GM12878 (cell line): ENCODE measurements at regions not wholly inside any gene's neighbourhood (a gene's known extent, or its start where the extent isn't known, plus 50 kb on each side); places are given as distances from the start of the nearest gene placed in this dataset.

ENCODE experiments used
- ATAC-seq: fragments of 200-7000 bp; cut with Tn5 transposase; 3 replicates; pipeline ENCODE4 v1.9.1; 2020; ENCODE audit warnings: mild to moderate bottlenecking, moderate library complexity
- BruUV-seq: library from RNA; stranded (reverse); fragments of 400-500 nt; replicated peaks from 2 replicates; lab custom pipeline; 2021; lab: Mats Ljungman, UMichigan
- CTCF ChIA-PET: fragments of 300-600 bp; sonication (Branson Sonifier 250); formaldehyde crosslinking; extraction: SDS; loops from one replicate; lab custom pipeline; 2021; ENCODE audit warnings: inconsistent platforms; lab: Yijun Ruan, JAX
- POLR2A ChIA-PET: fragments of 350-600 bp; formaldehyde crosslinking; extraction: SDS; loops from one replicate; lab custom pipeline; 2021; ENCODE audit warnings: inconsistent platforms; lab: Charles Lee
- RAD21 ChIA-PET: fragments of 300-600 bp; sonication (Branson Sonifier 250); formaldehyde crosslinking; loops from one replicate; lab custom pipeline; 2023; ENCODE audit warnings: antibody characterized with exemption; ENCODE audit not compliant: unreplicated experiment; lab: Charles Lee
- SMC1A ChIA-PET: fragments of 300-600 bp; sonication (Branson Sonifier 250); formaldehyde crosslinking; loops from one replicate; lab custom pipeline; 2023; ENCODE audit not compliant: unreplicated experiment, uncharacterized antibody; lab: Charles Lee
- DNase-seq: peaks from one replicate; pipeline ENCODE4 v3.0.0-alpha.2; 2011; ENCODE audit warnings: low read depth, low spot score
- FAIRE-seq: peaks from 3 replicates; lab custom pipeline; 2011; peaks lifted over from hg19 to GRCh38; lab: Jason Lieb, UNC
- H2AFZ ChIP-seq: 2 replicates; pipeline ENCODE4 v1.6.0; 2011; ENCODE audit warnings: low read depth, low read length, control low read depth; ENCODE audit not compliant: control insufficient read depth
- H3K27ac ChIP-seq: 2 replicates; pipeline ENCODE4 v1.5.1; 2011; ENCODE audit warnings: control low read depth; ENCODE audit not compliant: control insufficient read depth, insufficient read depth
- H3K27me3 ChIP-seq, 2 experiments: replicated peaks in 1 of 2; 2 replicates each; pipeline versions ENCODE4 v1.6.0 to v1.6.1; 2011; ENCODE audit warnings: low read length in 1 of 2; ENCODE audit not compliant: control insufficient read depth in 2 of 2, insufficient read depth in 2 of 2
- H3K36me3 ChIP-seq, 2 experiments: 2 replicates each; pipeline ENCODE4 v1.5.1; 2011; ENCODE audit warnings: low read length in 1 of 2; ENCODE audit not compliant: control insufficient read depth in 2 of 2, insufficient read depth in 2 of 2
- H3K4me1 ChIP-seq: 2 replicates; pipeline ENCODE4 v1.6.1; 2011; ENCODE audit warnings: mild to moderate bottlenecking, low read length, moderate library complexity, mixed read lengths; ENCODE audit not compliant: control insufficient read depth, insufficient read depth
- H3K4me2 ChIP-seq: 2 replicates; pipeline ENCODE4 v1.6.0; 2011; ENCODE audit warnings: control low read depth; ENCODE audit not compliant: control insufficient read depth, insufficient read depth
- H3K4me3 ChIP-seq: fragments of 200-600 bp; sonication (generic); 2 replicates; pipeline ENCODE4 v1.5.1; 2016
- H3K79me2 ChIP-seq: 2 replicates; pipeline ENCODE4 v1.6.0; 2011; ENCODE audit warnings: low read length; ENCODE audit not compliant: control insufficient read depth, insufficient read depth
- H3K9ac ChIP-seq: 2 replicates; pipeline ENCODE4 v1.8.0; 2011; ENCODE audit warnings: low read length, control low read depth, mixed read lengths; ENCODE audit not compliant: control insufficient read depth, insufficient read depth
- H3K9me3 ChIP-seq: replicated peaks from 3 replicates; pipeline ENCODE4 v1.5.1; 2011; ENCODE audit warnings: mild to moderate bottlenecking, low read length; ENCODE audit not compliant: control insufficient read depth, insufficient read depth
- H4K20me1 ChIP-seq: 2 replicates; pipeline ENCODE4 v1.6.0; 2011; ENCODE audit not compliant: control insufficient read depth, insufficient read depth
- ATF2 ChIP-seq: IDR thresholded peaks from 2 replicates; pipeline ENCODE4 v1.6.1; 2012; ENCODE audit warnings: low read length, inconsistent platforms
- BCL11A ChIP-seq: IDR thresholded peaks from 2 replicates; pipeline ENCODE4 v1.6.1; 2011; ENCODE audit warnings: low read depth, low read length
- BCLAF1 ChIP-seq: fragments of 450-650 bp; IDR thresholded peaks from 2 replicates; pipeline ENCODE4 v1.6.1; 2017; ENCODE audit warnings: antibody characterized with exemption, mild to moderate bottlenecking, moderate library complexity
- BHLHE40 ChIP-seq, 2 experiments: fragments of 450-650 bp in 1 of 2; IDR thresholded peaks; 2 replicates each; pipeline ENCODE4 v1.6.1; 2011 to 2017; ENCODE audit warnings: low read depth in 2 of 2, borderline replicate concordance in 1 of 2, improper control_type of control experiment in 1 of 2, low read length in 1 of 2, mild to moderate bottlenecking in 1 of 2
- HSF1 ChIP-seq: fragments of 150-350 bp; IDR thresholded peaks from 2 replicates; pipeline ENCODE4 v1.6.1; 2014; ENCODE audit warnings: mild to moderate bottlenecking, low read depth, low read length
- IRF5 ChIP-seq: fragments of 450-650 bp; IDR thresholded peaks from 2 replicates; pipeline ENCODE4 v1.6.1; 2017; ENCODE audit warnings: borderline replicate concordance
- JUNB ChIP-seq: IDR thresholded peaks from 2 replicates; pipeline ENCODE4 v1.6.1; 2016; ENCODE audit warnings: antibody characterized with exemption, mild to moderate bottlenecking
- MAX ChIP-seq: IDR thresholded peaks from 2 replicates; pipeline ENCODE4 v1.6.1; 2012; ENCODE audit warnings: low read depth, low read length, improper control_type of control experiment
- MEF2B ChIP-seq: fragments of 450-650 bp; IDR thresholded peaks from 2 replicates; pipeline ENCODE4 v1.6.1; 2018; ENCODE audit warnings: mild to moderate bottlenecking, moderate library complexity; ENCODE audit not compliant: partially characterized antibody, poor library complexity, severe bottlenecking
- NRF1 ChIP-seq: conservative IDR thresholded peaks from 2 replicates; pipeline ENCODE4 v1.6.1; 2011; ENCODE audit warnings: mild to moderate bottlenecking, low read depth, low read length, improper control_type of control experiment
- PML ChIP-seq: IDR thresholded peaks from 2 replicates; pipeline ENCODE4 v1.6.1; 2012; ENCODE audit warnings: low read length, inconsistent platforms
- POLR2AphosphoS5 ChIP-seq: IDR thresholded peaks from 2 replicates; pipeline ENCODE4 v1.6.1; 2011; ENCODE audit warnings: mild to moderate bottlenecking, low read length, inconsistent platforms
- SP1 ChIP-seq: IDR thresholded peaks from one replicate; pipeline ENCODE4 v1.6.1; 2011; ENCODE audit warnings: low read depth, low read length
- ZBTB4 ChIP-seq: fragments of 450-650 bp; formaldehyde crosslinking; IDR thresholded peaks from 2 replicates; pipeline ENCODE4 v1.4.0; 2022; ENCODE audit warnings: mild to moderate bottlenecking, moderate library complexity
- ZSCAN29 ChIP-seq: fragments of 450-650 bp; IDR thresholded peaks from 2 replicates; pipeline ENCODE4 v1.6.1; 2017; ENCODE audit warnings: mild to moderate bottlenecking, moderate library complexity
- WGBS: methylation state at CpG from one replicate; pipeline ENCODE4 v1.1.6; 2016; ENCODE audit warnings: low lambda C conversion rate; ENCODE audit not compliant: insufficient replicate concordance, insufficient coverage; ENCODE audit errors: missing lambda C conversion rate; 5-methylcytosine and 5-hydroxymethylcytosine counted together
- in situ Hi-C: fragments of 300-500 bp; cut with MboI; formaldehyde crosslinking; loops from 9 replicates; pipeline ENCODE4 v1.14.3; 2018; ENCODE audit warnings: mixed read lengths
- intact Hi-C: fragments of 100-400 bp; cut with micrococcal nuclease; formaldehyde crosslinking; loops from one replicate; pipeline ENCODE4 v1.14.2; 2022; ENCODE audit not compliant: unreplicated experiment

GRCh38 chr7:98496618-98497017 is 95.7 kb upstream of the BAIAP2L1 start:
- intact Hi-C loops, result no loop called here
- no peaks in the 10 kb centered on the region for H3K4me1 ChIP-seq
- in situ Hi-C loops, result no loop called here
- no peak overlapping the region for H3K4me3 ChIP-seq
- H4K20me1 ChIP-seq, result no peaks in the 10 kb centered on the region
- H2AFZ ChIP-seq, result no peak overlapping the region
- SMC1A ChIA-PET, result interaction anchor here (0.6 kb wide), 2 partner anchors 25 to 53 kb away, joined by 3 read pairs; no protein-coding TSS in a partner anchor
- H3K4me2 ChIP-seq, result no peak overlapping the region
- no TSS peak for BruUV-seq
- FAIRE-seq (no peak), DNase-seq (no peak), ATAC-seq (no peak)
- H3K9me3 ChIP-seq, result no peaks in the 10 kb centered on the region; the same call in 2 of the 3 replicates
- H3K9ac ChIP-seq, result no peak overlapping the region
- no peaks in the 10 kb centered on the region for H3K36me3 ChIP-seq
- H3K27ac ChIP-seq, result no peak overlapping the region
- POLR2A ChIA-PET, result no interaction called here
- H3K79me2 ChIP-seq, result no peaks in the 10 kb centered on the region
- CTCF ChIA-PET, result no interaction called here
- no peaks in the 10 kb centered on the region for H3K27me3 ChIP-seq
- RAD21 ChIA-PET, result no interaction called here
- 3% methylated on average over 2 of the region's 2 CpGs for WGBS
- TF ChIP-seq HSF1 (no peak), MAX (no peak), MEF2B (no peak), IRF5 (no peak), BCL11A (no peak), BHLHE40 (IDR thresholded peaks at IDR 0.05; ENCODE audit: borderline replicate concordance in 1 of 2, low read depth in 2 of 2, low read length in 1 of 2) (no peak), JUNB (no peak), ZSCAN29 (no peak), ZBTB4 (CRISPR knock-in tag) (no peak), SP1 (no peak), PML (no peak), ATF2 (no peak), BCLAF1 (no peak), NRF1 (no peak), POLR2AphosphoS5 (no peak)
